CD14-positive monocyte (primary cell): ENCODE measurements at regions not wholly inside any gene's neighbourhood (a gene's known extent, or its start where the extent isn't known, plus 50 kb on each side); places are given as distances from the start of the nearest gene placed in this dataset.

ENCODE experiments used
- DNase-seq, 3 donors: peaks; one replicate each; pipeline ENCODE4 v3.0.0-alpha.2; 2011 to 2022
- H2AFZ ChIP-seq: 2 replicates; pipeline ENCODE4 v1.6.0; 2012; ENCODE audit warnings: mild to moderate bottlenecking, low read depth, low read length, inconsistent platforms; ENCODE audit not compliant: insufficient read depth, poor library complexity, severe bottlenecking
- H3K27ac ChIP-seq, 2 donors: 1 replicate in 1 of 2; 2 replicates in 1 of 2; pipeline ENCODE4 v1.5.1; 2012 to 2013; ENCODE audit warnings: low read length in 2 of 2, control low read depth in 1 of 2, inconsistent platforms in 1 of 2, low read depth in 1 of 2, mild to moderate bottlenecking in 1 of 2
- H3K27me3 ChIP-seq, 2 donors: one replicate each; pipeline versions ENCODE4 v1.6.0 to v1.6.1; 2011 to 2013; ENCODE audit warnings: low read length in 2 of 2; ENCODE audit not compliant: control insufficient read depth in 2 of 2, insufficient read depth in 2 of 2
- H3K36me3 ChIP-seq, 2 donors: replicated peaks in 1 of 2; 1 replicate in 1 of 2; 2 replicates in 1 of 2; pipeline versions ENCODE4 v1.5.1 to v1.6.1; 2012 to 2013; ENCODE audit warnings: low read length in 2 of 2, control low read depth in 1 of 2, inconsistent platforms in 1 of 2, mild to moderate bottlenecking in 1 of 2; ENCODE audit not compliant: insufficient read depth in 2 of 2, control insufficient read depth in 1 of 2
- H3K4me1 ChIP-seq, 2 donors: 1 replicate in 1 of 2; 2 replicates in 1 of 2; pipeline versions ENCODE4 v1.5.1 to v1.6.1; 2012 to 2013; ENCODE audit warnings: low read length in 2 of 2, control low read depth in 1 of 2, inconsistent platforms in 1 of 2, mild to moderate bottlenecking in 1 of 2, moderate library complexity in 1 of 2; ENCODE audit not compliant: insufficient read depth in 2 of 2, control insufficient read depth in 1 of 2
- H3K4me2 ChIP-seq: replicated peaks from 2 replicates; pipeline ENCODE3; 2012; ENCODE audit warnings: low read length, moderate library complexity, mild to moderate bottlenecking; ENCODE audit not compliant: poor library complexity, severe bottlenecking; ENCODE audit errors: extremely low read depth
- H3K4me3 ChIP-seq, 3 experiments: fragments of 200-600 bp in 1 of 3; sonication (generic) in 1 of 3; replicated peaks in 1 of 3; 1 replicate in 2 of 3; 2 replicates in 1 of 3; pipeline ENCODE4 v1.5.1; 2011 to 2013; ENCODE audit warnings: low read length in 3 of 3, mild to moderate bottlenecking in 3 of 3, control low read depth in 2 of 3, low read depth in 2 of 3, inconsistent platforms in 1 of 3, moderate library complexity in 1 of 3
- H3K79me2 ChIP-seq: 2 replicates; pipeline ENCODE4 v1.6.0; 2012; ENCODE audit warnings: mild to moderate bottlenecking, control low read depth, inconsistent platforms, low read length, moderate library complexity; ENCODE audit not compliant: insufficient read depth
- H3K9ac ChIP-seq: 2 replicates; pipeline ENCODE4 v1.6.0; 2017; ENCODE audit warnings: low read length, mild to moderate bottlenecking; ENCODE audit not compliant: insufficient read depth, poor library complexity, severe bottlenecking
- H3K9me3 ChIP-seq, 2 donors: replicated peaks in 1 of 2; 1 replicate in 1 of 2; 2 replicates in 1 of 2; pipeline versions ENCODE4 v1.5.1 to v1.6.1; 2012 to 2013; ENCODE audit warnings: low read length in 2 of 2, control low read depth in 1 of 2; ENCODE audit not compliant: control insufficient read depth in 1 of 2, insufficient read depth in 1 of 2
- H4K20me1 ChIP-seq: 2 replicates; pipeline ENCODE4 v1.6.0; 2012; ENCODE audit warnings: mild to moderate bottlenecking, low read length, control low read depth, moderate library complexity; ENCODE audit not compliant: insufficient read depth
- H3K27ac Mint-ChIP-seq, 7 donors: one replicate each; pipeline ENCODE4 v1.8.0; 2020; ENCODE audit warnings: mild to moderate bottlenecking in 7 of 7, mixed read lengths in 7 of 7, moderate library complexity in 6 of 7, inconsistent platforms in 2 of 7
- H3K27me3 Mint-ChIP-seq, 3 donors: one replicate each; pipeline ENCODE4 v1.8.0; 2021 to 2022; ENCODE audit warnings: low read depth in 3 of 3, mild to moderate bottlenecking in 3 of 3, mixed read lengths in 3 of 3, moderate library complexity in 3 of 3, inconsistent platforms in 1 of 3
- H3K36me3 Mint-ChIP-seq, 2 donors: one replicate each; pipeline ENCODE4 v1.8.0; 2020; ENCODE audit warnings: mixed read lengths in 2 of 2, inconsistent platforms in 1 of 2, mild to moderate bottlenecking in 1 of 2
- H3K4me1 Mint-ChIP-seq: one replicate; pipeline ENCODE4 v1.8.0; 2020; ENCODE audit warnings: mild to moderate bottlenecking, mixed read lengths
- H3K4me3 Mint-ChIP-seq, 2 donors: one replicate each; pipeline ENCODE4 v1.8.0; 2020; ENCODE audit warnings: mild to moderate bottlenecking in 2 of 2, mixed read lengths in 2 of 2, moderate library complexity in 1 of 2
- H3K9me3 Mint-ChIP-seq, 7 donors: one replicate each; pipeline ENCODE4 v1.8.0; 2020 to 2022; ENCODE audit warnings: mixed read lengths in 7 of 7, mild to moderate bottlenecking in 6 of 7, moderate library complexity in 6 of 7, inconsistent platforms in 2 of 7
- WGBS: methylation state at CpG from one replicate; pipeline ENCODE4 v1.1.5; 2013; ENCODE audit warnings: missing lambda C conversion rate; ENCODE audit not compliant: insufficient coverage; 5-methylcytosine and 5-hydroxymethylcytosine counted together
- intact Hi-C, 2 donors: fragments of 100-400 bp; cut with micrococcal nuclease; formaldehyde crosslinking; loops; one replicate each; pipeline versions ENCODE4 v1.15.0 to v1.15.1; 2023
- TF ChIP-seq, protein P1 (sequence below): fragments of 200-600 bp; IDR thresholded peaks from one replicate; pipeline ENCODE4 v1.8.0; 2022; ENCODE audit warnings: antibody characterized with exemption, mild to moderate bottlenecking

DNA sequence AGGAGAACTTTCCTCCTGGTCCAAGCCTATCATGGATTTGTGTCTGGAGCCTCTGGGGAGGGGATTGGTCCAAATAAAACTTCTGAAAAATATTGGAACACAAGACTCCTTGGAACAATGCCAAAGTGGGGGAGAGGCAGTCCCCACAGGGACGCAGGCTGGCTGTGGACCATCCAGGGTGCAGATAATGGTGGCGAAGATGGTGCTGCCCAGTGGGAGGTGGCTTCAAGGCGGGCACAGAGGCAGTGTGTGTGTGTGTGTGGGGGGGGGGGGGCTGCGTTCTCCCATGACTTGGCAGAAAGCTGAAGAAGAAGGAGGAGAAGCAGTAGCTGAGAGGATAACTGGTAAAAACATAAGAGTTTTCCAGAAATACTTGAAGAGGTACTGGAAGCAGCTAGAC, 186.4 kb downstream of the MELK start:
- no peaks in the 10 kb centered on the region for H3K4me1 Mint-ChIP-seq
- H3K27ac Mint-ChIP-seq = no peak overlapping the region
- peaks cover 6 to 11% (median 9%) of the 10 kb centered on the region in 3 donors for H3K27me3 Mint-ChIP-seq

DNA sequence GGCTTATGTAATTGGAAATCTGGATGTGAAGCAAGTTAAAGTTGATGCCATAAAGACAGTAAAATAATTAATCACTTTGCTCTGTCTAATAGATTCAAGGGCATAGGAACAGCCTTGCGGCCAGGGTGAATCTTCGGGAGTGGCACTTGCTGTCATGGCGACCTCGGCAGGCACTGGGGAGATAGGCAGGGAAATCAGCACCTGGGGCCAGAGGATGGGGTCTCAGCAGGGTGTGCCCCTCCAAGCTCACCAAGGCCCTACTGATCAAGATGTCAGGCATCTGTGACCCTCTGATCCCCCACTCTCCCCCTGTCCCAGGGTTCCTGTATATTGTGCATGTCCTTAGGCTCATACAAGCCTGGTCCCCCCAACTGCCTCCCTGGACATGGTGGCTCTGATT, 187.3 kb downstream of the MELK start:
- no peak overlapping the region for H3K4me2 ChIP-seq
- intact Hi-C loops = no loop called here
- no peak overlapping the region for H3K27ac ChIP-seq
- peaks cover 0 to 2% of the 10 kb centered on the region in 2 donors for H3K4me1 ChIP-seq
- Mint-ChIP-seq H3K36me3 (no peaks in the 10 kb centered on the region), H3K27me3 (peaks cover 6 to 11% (median 7%) of the 10 kb centered on the region in 3 donors), H3K9me3 (peaks cover 0 to 2% (median 0%) of the 10 kb centered on the region in 7 donors), H3K27ac (no peak overlapping the region), H3K4me1 (no peaks in the 10 kb centered on the region), H3K4me3 (no peak overlapping the region)
- H3K9ac ChIP-seq = no peak overlapping the region
- no peaks in the 10 kb centered on the region for H3K36me3 ChIP-seq
- WGBS = 100% methylated on average over 4 of the region's 4 CpGs
- no peaks in the 10 kb centered on the region for H3K79me2 ChIP-seq
- no peaks in the 10 kb centered on the region for H3K27me3 ChIP-seq
- no peak for DNase-seq
- H3K9me3 ChIP-seq = peaks cover 0 to 5% of the 10 kb centered on the region in 2 donors
- no peaks in the 10 kb centered on the region for H4K20me1 ChIP-seq
- no peak overlapping the region for H3K4me3 ChIP-seq
- no peak overlapping the region for H2AFZ ChIP-seq
- TF ChIP-seq, protein P1, sequence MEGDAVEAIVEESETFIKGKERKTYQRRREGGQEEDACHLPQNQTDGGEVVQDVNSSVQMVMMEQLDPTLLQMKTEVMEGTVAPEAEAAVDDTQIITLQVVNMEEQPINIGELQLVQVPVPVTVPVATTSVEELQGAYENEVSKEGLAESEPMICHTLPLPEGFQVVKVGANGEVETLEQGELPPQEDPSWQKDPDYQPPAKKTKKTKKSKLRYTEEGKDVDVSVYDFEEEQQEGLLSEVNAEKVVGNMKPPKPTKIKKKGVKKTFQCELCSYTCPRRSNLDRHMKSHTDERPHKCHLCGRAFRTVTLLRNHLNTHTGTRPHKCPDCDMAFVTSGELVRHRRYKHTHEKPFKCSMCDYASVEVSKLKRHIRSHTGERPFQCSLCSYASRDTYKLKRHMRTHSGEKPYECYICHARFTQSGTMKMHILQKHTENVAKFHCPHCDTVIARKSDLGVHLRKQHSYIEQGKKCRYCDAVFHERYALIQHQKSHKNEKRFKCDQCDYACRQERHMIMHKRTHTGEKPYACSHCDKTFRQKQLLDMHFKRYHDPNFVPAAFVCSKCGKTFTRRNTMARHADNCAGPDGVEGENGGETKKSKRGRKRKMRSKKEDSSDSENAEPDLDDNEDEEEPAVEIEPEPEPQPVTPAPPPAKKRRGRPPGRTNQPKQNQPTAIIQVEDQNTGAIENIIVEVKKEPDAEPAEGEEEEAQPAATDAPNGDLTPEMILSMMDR = no peak

More for the DNA sequence above, 186.4 kb downstream of the MELK start:
- Histone ChIP-seq H3K27me3 (no peaks in the 10 kb centered on the region), H3K9me3 (no peaks in the 10 kb centered on the region), H4K20me1 (no peaks in the 10 kb centered on the region), H3K4me2 (no peak overlapping the region), H3K4me1 (no peaks in the 10 kb centered on the region), H3K9ac (no peak overlapping the region), H3K4me3 (no peak overlapping the region), H3K27ac (no peak overlapping the region), H2AFZ (no peak overlapping the region), H3K79me2 (no peaks in the 10 kb centered on the region), H3K36me3 (no peaks in the 10 kb centered on the region)
- TF ChIP-seq, protein P1 = no peak
- DNase-seq = no peak
- H3K36me3 Mint-ChIP-seq = no peaks in the 10 kb centered on the region
- intact Hi-C loops = no loop called here
- H3K9me3 Mint-ChIP-seq = peaks cover 0 to 2% (median 0%) of the 10 kb centered on the region in 7 donors
- H3K4me3 Mint-ChIP-seq = no peak overlapping the region
- WGBS = 62% methylated on average over 3 of the region's 4 CpGs
